SK-N-SH (cell line): ENCODE measurements at regions not wholly inside any gene's neighbourhood (a gene's known extent, or its start where the extent isn't known, plus 50 kb on each side); places are given as distances from the start of the nearest gene placed in this dataset.

Experiments used
- CTCF ChIA-PET: fragments of 300-600, 350-600 bp; formaldehyde crosslinking; extraction: SDS; loops from one replicate; lab custom pipeline; 2021; lab: Yijun Ruan, JAX
- POLR2A ChIA-PET: fragments of 350-600 bp; sonication (Branson Sonifier 250); formaldehyde crosslinking; extraction: SDS; loops from one replicate; lab custom pipeline; 2020; ENCODE audit warnings: antibody characterized with exemption, inconsistent platforms; lab: Yijun Ruan, JAX
- DNase-seq: peaks from one replicate; pipeline ENCODE4 v3.0.0; 2012
- H2AFZ ChIP-seq: fragments of 200-600 bp; sonication (generic); 2 replicates; pipeline ENCODE4 v1.8.1; 2016; ENCODE audit warnings: antibody characterized with exemption, mild to moderate bottlenecking, low read depth
- H3F3A ChIP-seq: fragments of 200-600 bp; sonication (generic); replicated peaks from 2 replicates; pipeline ENCODE3; 2016; ENCODE audit warnings: antibody characterized with exemption, mild to moderate bottlenecking; ENCODE audit not compliant: insufficient read depth
- H3K27ac ChIP-seq, 2 experiments: fragments of 200-500 bp in 1 of 2; fragments of 200-600 bp in 1 of 2; sonication (Bioruptor generic) in 1 of 2; sonication (generic), shearing (Covaris generic) in 1 of 2; 2 replicates each; pipeline versions ENCODE4 v1.5.1 to v1.6.1; 2014 to 2016; ENCODE audit warnings: low read depth in 2 of 2, inconsistent platforms in 1 of 2, low read length in 1 of 2, mild to moderate bottlenecking in 1 of 2, mixed read lengths in 1 of 2
- H3K27me3 ChIP-seq: fragments of 200-600 bp; sonication (generic), shearing (Covaris generic); 2 replicates; pipeline ENCODE4 v1.6.1; 2016; ENCODE audit warnings: mixed run types; ENCODE audit not compliant: insufficient read depth
- H3K36me3 ChIP-seq, 2 experiments: fragments of 200-500 bp in 1 of 2; fragments of 200-600 bp in 1 of 2; sonication (Bioruptor generic) in 1 of 2; sonication (generic) in 1 of 2; replicated peaks in 1 of 2; 2 replicates each; pipeline versions ENCODE3 to v1.5.1; 2014 to 2016; ENCODE audit warnings: low read length in 1 of 2, mild to moderate bottlenecking in 1 of 2; ENCODE audit not compliant: insufficient read depth in 2 of 2, control insufficient read depth in 1 of 2
- H3K4me1 ChIP-seq, 2 experiments: fragments of 200-500 bp in 1 of 2; fragments of 200-600 bp in 1 of 2; sonication (Bioruptor generic) in 1 of 2; sonication (generic), shearing (Covaris generic) in 1 of 2; 2 replicates each; pipeline versions ENCODE4 v1.5.1 to v1.6.1; 2014 to 2016; ENCODE audit warnings: low read depth in 1 of 2, low read length in 1 of 2, mixed run types in 1 of 2; ENCODE audit not compliant: insufficient read depth in 2 of 2, control insufficient read depth in 1 of 2
- H3K4me2 ChIP-seq: fragments of 200-600 bp; sonication (generic), shearing (Covaris generic); 2 replicates; pipeline ENCODE4 v1.6.1; 2017; ENCODE audit warnings: mixed run types
- H3K4me3 ChIP-seq, 2 experiments: fragments of 200-500 bp in 1 of 2; fragments of 200-600 bp in 1 of 2; sonication (Bioruptor generic) in 1 of 2; sonication (generic), shearing (Covaris generic) in 1 of 2; 2 replicates each; pipeline versions ENCODE4 v1.5.1 to v1.8.1; 2014 to 2016; ENCODE audit warnings: low read depth in 2 of 2, inconsistent platforms in 1 of 2, low read length in 1 of 2, mild to moderate bottlenecking in 1 of 2, mixed read lengths in 1 of 2, moderate library complexity in 1 of 2
- H3K79me2 ChIP-seq: fragments of 200-600 bp; sonication (generic); 2 replicates; pipeline ENCODE4 v1.8.1; 2017; ENCODE audit warnings: mild to moderate bottlenecking; ENCODE audit not compliant: insufficient read depth
- H3K9ac ChIP-seq: fragments of 200-600 bp; sonication (generic); 2 replicates; pipeline ENCODE4 v1.6.1; 2017; ENCODE audit warnings: mixed run types
- H3K9me2 ChIP-seq: fragments of 200-600 bp; sonication (generic); 2 replicates; pipeline ENCODE4 v1.6.1; 2017; ENCODE audit warnings: mixed run types
- H3K9me3 ChIP-seq: fragments of 200-600 bp; sonication (generic); 2 replicates; pipeline ENCODE4 v1.6.1; 2017; ENCODE audit warnings: mixed run types, mild to moderate bottlenecking, moderate library complexity
- H4K20me1 ChIP-seq: fragments of 200-600 bp; sonication (generic); 2 replicates; pipeline ENCODE4 v1.6.1; 2017; ENCODE audit warnings: mild to moderate bottlenecking, mixed run types; ENCODE audit not compliant: insufficient read depth
- ELF1 ChIP-seq: IDR thresholded peaks from 2 replicates; pipeline ENCODE4 v1.4.0; 2012
- EZH2phosphoT487 ChIP-seq: fragments of 200-600 bp; sonication (generic); IDR thresholded peaks from 2 replicates; pipeline ENCODE4 v1.6.1; 2017; ENCODE audit warnings: low read depth, mixed run types, mild to moderate bottlenecking, antibody characterized with exemption, moderate library complexity, borderline replicate concordance
- FOXM1 ChIP-seq: IDR thresholded peaks from 2 replicates; pipeline ENCODE4 v1.4.0; 2012; ENCODE audit warnings: low read depth, mild to moderate bottlenecking
- GATA2 ChIP-seq: sonication (generic); formaldehyde crosslinking; IDR thresholded peaks from 2 replicates; pipeline ENCODE4 v1.5.0; 2020; ENCODE audit warnings: mild to moderate bottlenecking, missing genetic modification reagents
- JUND ChIP-seq: IDR thresholded peaks from 2 replicates; pipeline ENCODE4 v1.4.0; 2012
- MEF2A ChIP-seq: IDR thresholded peaks from 2 replicates; pipeline ENCODE4 v1.4.0; 2012; ENCODE audit warnings: low read depth, borderline replicate concordance
- MXI1 ChIP-seq: IDR thresholded peaks from 2 replicates; pipeline ENCODE4 v1.6.1; 2012; ENCODE audit warnings: mild to moderate bottlenecking, low read depth, low read length, improper control_type of control experiment
- NRF1 ChIP-seq: IDR thresholded peaks from 2 replicates; pipeline ENCODE4 v1.6.1; 2012; ENCODE audit warnings: low read depth, mild to moderate bottlenecking, low read length
- POLR2AphosphoS5 ChIP-seq: IDR thresholded peaks from 2 replicates; pipeline ENCODE4 v1.6.1; 2012; ENCODE audit warnings: low read depth, low read length
- RAD21 ChIP-seq: IDR thresholded peaks from 2 replicates; pipeline ENCODE4 v1.6.1; 2012; ENCODE audit warnings: mild to moderate bottlenecking, low read length
- RFX5 ChIP-seq: IDR thresholded peaks from 2 replicates; pipeline ENCODE4 v1.6.1; 2012; ENCODE audit warnings: mild to moderate bottlenecking, improper control_type of control experiment, low read length
- SIN3A ChIP-seq: IDR thresholded peaks from 2 replicates; pipeline ENCODE4 v1.6.1; 2012; ENCODE audit warnings: low read depth, mild to moderate bottlenecking, low read length, moderate library complexity, borderline replicate concordance
- SMC3 ChIP-seq: IDR thresholded peaks from 2 replicates; pipeline ENCODE4 v1.6.1; 2012; ENCODE audit warnings: low read depth, low read length, improper control_type of control experiment
- TCF12 ChIP-seq: IDR thresholded peaks from 2 replicates; pipeline ENCODE4 v1.4.0; 2012
- TEAD4 ChIP-seq: IDR thresholded peaks from 2 replicates; pipeline ENCODE4 v1.4.0; 2012; ENCODE audit warnings: mild to moderate bottlenecking, borderline replicate concordance; ENCODE audit not compliant: insufficient read depth
- TF ChIP-seq, protein P1 (sequence below): IDR thresholded peaks from 2 replicates; pipeline ENCODE4 v1.6.1; 2012; ENCODE audit warnings: mild to moderate bottlenecking, low read depth, low read length, moderate library complexity
- TF ChIP-seq, protein P2 (sequence below): IDR thresholded peaks from 2 replicates; pipeline ENCODE4 v1.4.0; 2012; ENCODE audit warnings: low read depth, borderline replicate concordance
- TF ChIP-seq, protein P3 (sequence below): fragments of 150-350 bp; IDR thresholded peaks from 2 replicates; pipeline ENCODE4 v1.6.1; 2017; ENCODE audit warnings: antibody characterized with exemption, low read length, low read depth, borderline replicate concordance
- TF ChIP-seq, protein P4 (sequence below): IDR thresholded peaks from 2 replicates; pipeline ENCODE4 v1.4.0; 2012; ENCODE audit warnings: low read depth

DNA sequence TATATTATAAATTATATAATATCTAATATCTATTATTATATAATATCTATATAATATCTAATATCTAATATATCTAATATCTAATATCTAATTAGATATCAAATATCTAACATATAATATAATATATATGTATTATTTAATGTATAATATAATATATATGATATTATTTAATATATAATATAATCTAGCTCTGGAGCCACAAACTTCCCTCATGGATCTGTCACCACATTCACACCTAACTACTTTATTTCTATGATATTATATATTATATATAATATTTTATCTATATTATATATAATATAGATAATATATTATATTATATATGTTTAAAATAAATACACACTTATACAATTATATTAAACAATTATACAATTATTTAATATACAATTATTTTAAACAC lies 667.5 kb downstream of the KCTD8 start:
- no peak for TF ChIP-seq RFX5
- TF ChIP-seq, protein P1, sequence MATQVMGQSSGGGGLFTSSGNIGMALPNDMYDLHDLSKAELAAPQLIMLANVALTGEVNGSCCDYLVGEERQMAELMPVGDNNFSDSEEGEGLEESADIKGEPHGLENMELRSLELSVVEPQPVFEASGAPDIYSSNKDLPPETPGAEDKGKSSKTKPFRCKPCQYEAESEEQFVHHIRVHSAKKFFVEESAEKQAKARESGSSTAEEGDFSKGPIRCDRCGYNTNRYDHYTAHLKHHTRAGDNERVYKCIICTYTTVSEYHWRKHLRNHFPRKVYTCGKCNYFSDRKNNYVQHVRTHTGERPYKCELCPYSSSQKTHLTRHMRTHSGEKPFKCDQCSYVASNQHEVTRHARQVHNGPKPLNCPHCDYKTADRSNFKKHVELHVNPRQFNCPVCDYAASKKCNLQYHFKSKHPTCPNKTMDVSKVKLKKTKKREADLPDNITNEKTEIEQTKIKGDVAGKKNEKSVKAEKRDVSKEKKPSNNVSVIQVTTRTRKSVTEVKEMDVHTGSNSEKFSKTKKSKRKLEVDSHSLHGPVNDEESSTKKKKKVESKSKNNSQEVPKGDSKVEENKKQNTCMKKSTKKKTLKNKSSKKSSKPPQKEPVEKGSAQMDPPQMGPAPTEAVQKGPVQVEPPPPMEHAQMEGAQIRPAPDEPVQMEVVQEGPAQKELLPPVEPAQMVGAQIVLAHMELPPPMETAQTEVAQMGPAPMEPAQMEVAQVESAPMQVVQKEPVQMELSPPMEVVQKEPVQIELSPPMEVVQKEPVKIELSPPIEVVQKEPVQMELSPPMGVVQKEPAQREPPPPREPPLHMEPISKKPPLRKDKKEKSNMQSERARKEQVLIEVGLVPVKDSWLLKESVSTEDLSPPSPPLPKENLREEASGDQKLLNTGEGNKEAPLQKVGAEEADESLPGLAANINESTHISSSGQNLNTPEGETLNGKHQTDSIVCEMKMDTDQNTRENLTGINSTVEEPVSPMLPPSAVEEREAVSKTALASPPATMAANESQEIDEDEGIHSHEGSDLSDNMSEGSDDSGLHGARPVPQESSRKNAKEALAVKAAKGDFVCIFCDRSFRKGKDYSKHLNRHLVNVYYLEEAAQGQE = no peak
- TF ChIP-seq POLR2AphosphoS5 = no peak
- TF ChIP-seq JUND = no peak
- no peak for TF ChIP-seq GATA2
- TF ChIP-seq, protein P2, sequence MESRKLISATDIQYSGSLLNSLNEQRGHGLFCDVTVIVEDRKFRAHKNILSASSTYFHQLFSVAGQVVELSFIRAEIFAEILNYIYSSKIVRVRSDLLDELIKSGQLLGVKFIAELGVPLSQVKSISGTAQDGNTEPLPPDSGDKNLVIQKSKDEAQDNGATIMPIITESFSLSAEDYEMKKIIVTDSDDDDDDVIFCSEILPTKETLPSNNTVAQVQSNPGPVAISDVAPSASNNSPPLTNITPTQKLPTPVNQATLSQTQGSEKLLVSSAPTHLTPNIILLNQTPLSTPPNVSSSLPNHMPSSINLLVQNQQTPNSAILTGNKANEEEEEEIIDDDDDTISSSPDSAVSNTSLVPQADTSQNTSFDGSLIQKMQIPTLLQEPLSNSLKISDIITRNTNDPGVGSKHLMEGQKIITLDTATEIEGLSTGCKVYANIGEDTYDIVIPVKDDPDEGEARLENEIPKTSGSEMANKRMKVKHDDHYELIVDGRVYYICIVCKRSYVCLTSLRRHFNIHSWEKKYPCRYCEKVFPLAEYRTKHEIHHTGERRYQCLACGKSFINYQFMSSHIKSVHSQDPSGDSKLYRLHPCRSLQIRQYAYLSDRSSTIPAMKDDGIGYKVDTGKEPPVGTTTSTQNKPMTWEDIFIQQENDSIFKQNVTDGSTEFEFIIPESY = no peak
- TF ChIP-seq EZH2phosphoT487 = no peak
- TF ChIP-seq, protein P3, sequence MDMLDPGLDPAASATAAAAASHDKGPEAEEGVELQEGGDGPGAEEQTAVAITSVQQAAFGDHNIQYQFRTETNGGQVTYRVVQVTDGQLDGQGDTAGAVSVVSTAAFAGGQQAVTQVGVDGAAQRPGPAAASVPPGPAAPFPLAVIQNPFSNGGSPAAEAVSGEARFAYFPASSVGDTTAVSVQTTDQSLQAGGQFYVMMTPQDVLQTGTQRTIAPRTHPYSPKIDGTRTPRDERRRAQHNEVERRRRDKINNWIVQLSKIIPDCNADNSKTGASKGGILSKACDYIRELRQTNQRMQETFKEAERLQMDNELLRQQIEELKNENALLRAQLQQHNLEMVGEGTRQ = no peak
- no peak for TF ChIP-seq SMC3
- no peak for TF ChIP-seq SIN3A
- TF ChIP-seq MXI1 = no peak
- TF ChIP-seq, protein P4, sequence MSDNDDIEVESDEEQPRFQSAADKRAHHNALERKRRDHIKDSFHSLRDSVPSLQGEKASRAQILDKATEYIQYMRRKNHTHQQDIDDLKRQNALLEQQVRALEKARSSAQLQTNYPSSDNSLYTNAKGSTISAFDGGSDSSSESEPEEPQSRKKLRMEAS = no peak
- TF ChIP-seq NRF1 = no peak
- TF ChIP-seq ELF1 = no peak
- no peak for TF ChIP-seq FOXM1
- no peak for TF ChIP-seq MEF2A
- TF ChIP-seq TCF12 = no peak
- TF ChIP-seq TEAD4 = no peak
- TF ChIP-seq RAD21 = no peak
- ChIA-PET POLR2A (no interaction called here), CTCF (no interaction called here)
- Histone ChIP-seq H3K4me3 (no peak overlapping the region), H3K9me3 (no peaks in the 10 kb centered on the region), H3K79me2 (no peaks in the 10 kb centered on the region), H3K9ac (no peak overlapping the region), H2AFZ (no peak overlapping the region), H3K9me2 (no peaks in the 10 kb centered on the region), H3K27ac (no peak overlapping the region), H3F3A (no peaks in the 10 kb centered on the region), H3K4me2 (no peak overlapping the region), H3K27me3 (no peaks in the 10 kb centered on the region; the same call in 1 of the 2 replicates), H3K4me1 (no peaks in the 10 kb centered on the region), H4K20me1 (no peaks in the 10 kb centered on the region), H3K36me3 (no peaks in the 10 kb centered on the region)
- no peak for DNase-seq
